GM19035 (cell line): ENCODE measurements at regions not wholly inside any gene's neighbourhood (a gene's known extent, or its start where the extent isn't known, plus 50 kb on each side); places are given as distances from the start of the nearest gene placed in this dataset.

Experiments
- ATAC-seq: cut with Tn5 transposase; IDR thresholded peaks from one replicate; pipeline ENCODE4 v1.9.1; 2021; ENCODE audit not compliant: unreplicated experiment

- no peak for ATAC-seq
These were observed 2275.1 kb downstream of the PCDH7 start for GRCh38 chr4:32994981-32995881.

GRCh38 chr4:33013282-33013681, 2293.1 kb downstream of the PCDH7 start:
- ATAC-seq = no peak

DNA sequence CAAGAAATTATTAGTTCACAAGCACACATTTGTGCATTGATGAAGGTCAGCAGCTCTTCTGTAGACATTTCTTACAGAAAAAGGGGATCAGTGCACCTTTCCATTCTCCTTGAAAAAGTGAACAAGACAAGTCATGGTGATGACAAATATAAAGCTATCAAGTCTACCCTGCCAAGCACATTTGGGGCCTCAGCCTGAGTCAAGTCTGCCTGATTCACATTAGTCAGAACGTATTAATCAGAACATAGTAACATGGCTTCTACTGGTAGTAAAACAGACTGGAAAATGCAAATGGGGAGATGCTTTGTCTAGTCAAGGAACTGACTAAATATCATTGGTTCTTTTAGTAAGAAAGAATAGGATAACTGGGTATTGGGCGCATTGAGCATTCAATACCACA, 2305.1 kb downstream of the PCDH7 start:
- ATAC-seq = no peak

GRCh38 chr4:33029976-33030375, 2309.8 kb downstream of the PCDH7 start:
- no peak for ATAC-seq

GRCh38 chr4:33031328-33031727, 2311.2 kb downstream of the PCDH7 start:
- ATAC-seq = no peak

- no peak for ATAC-seq
These were observed 2317.3 kb downstream of the PCDH7 start for GRCh38 chr4:33037464-33037863.

- no peak for ATAC-seq
These were observed 2325.2 kb downstream of the PCDH7 start for GRCh38 chr4:33045334-33045733.

GRCh38 chr4:33052241-33052640, 2332.1 kb downstream of the PCDH7 start:
- no peak for ATAC-seq

- ATAC-seq = no peak
These were observed 2334.0 kb downstream of the PCDH7 start for GRCh38 chr4:33054161-33054560.

DNA sequence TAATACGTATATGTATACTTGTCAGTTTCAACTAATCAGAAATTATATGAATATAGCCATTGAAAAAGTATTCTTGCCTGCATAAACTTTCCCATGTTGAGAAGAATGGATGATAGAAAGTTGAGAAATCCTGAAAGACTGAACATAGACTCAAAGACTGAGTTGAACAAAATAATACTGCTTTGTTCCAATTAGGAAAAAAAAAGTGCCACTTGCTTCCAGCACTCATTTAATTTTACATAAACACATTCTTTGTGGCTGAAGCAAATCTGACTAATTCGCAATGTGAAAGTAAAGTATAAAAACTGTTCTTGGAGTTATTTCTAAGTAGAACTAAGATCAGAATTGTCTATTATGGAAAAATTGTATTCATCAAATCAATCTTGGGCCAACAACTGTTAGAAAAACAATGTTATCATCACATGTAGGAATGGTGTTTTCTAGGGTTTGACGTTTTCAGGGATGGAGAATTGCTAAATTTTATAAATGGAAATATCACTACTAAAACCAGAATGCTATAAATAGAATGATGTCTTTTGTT, 2334.6 kb downstream of the PCDH7 start:
- no peak for ATAC-seq

DNA sequence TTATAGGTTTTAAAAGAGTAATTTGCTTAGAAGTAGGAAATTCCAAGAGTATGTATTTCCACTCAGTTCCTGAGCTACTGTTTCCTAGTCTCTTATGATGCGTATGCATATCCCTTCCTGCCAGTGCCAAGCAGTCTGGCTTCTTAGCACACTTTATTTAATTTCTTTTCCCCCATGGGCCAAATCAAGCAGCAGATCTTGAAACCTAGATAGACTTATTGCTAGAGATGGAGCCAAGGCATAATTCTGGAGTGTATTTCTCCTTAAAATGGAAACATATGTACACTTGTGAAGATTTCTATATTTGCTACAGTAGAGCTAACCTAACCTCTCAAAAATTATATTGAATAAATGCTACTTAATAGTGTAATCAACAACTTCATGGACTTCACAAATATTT, 2337.6 kb downstream of the PCDH7 start:
- ATAC-seq = no peak

GRCh38 chr4:33058998-33059397, 2338.8 kb downstream of the PCDH7 start:
- no peak for ATAC-seq

- ATAC-seq = peak; percentile 90
These were observed 2340.7 kb downstream of the PCDH7 start for GRCh38 chr4:33060674-33061542.

DNA sequence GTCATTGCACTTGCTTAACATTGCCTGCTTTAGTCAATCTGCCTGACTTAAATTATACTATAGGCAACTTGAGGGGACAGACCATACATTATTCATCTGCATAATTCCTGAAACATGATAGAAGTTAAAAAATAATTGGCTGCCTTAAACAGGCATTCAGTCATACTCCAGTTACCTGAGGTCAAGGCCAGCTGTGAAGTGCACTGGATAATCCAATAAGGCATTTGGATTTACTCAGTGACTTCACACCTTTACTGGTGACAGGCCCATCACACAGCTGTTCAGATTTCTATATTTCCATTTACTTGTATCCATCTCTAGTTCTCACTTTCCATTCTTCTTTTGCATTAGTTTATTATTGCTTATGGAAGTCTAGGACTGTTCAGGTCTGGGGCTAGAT, 2341.6 kb downstream of the PCDH7 start:
- ATAC-seq = no peak

DNA sequence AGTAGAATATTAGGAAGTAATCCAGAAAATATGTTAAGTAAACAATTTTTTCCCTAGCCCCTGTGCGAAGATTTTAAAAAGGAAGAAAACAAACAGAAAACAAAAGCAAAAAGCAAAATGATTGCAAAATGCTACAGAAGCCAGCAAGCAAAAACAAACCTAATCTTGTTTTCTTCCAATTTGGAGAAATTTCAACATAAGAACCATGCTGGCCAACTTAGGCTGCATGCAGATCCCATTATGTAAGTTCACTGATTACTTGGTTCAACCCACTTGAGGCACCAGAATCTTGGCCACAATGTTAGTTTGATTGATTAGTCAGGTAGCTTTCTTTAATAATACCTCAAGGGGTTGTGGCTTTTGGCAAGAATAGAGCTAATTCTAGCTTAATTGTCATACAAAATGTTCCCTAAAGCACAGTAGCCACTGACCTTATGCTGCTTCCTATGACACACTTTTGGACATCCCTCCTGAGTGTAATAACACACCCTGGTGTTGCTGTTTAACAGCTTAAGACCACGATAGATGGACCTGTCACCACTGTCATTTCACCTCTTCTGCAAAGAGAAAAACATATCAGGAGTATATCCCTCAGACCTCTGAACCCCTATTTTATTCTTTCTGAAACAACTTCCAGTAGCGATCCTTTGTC, 2342.1 kb downstream of the PCDH7 start:
- ATAC-seq = no peak

- ATAC-seq = no peak
These were observed 2343.1 kb downstream of the PCDH7 start for GRCh38 chr4:33063241-33063640.

DNA sequence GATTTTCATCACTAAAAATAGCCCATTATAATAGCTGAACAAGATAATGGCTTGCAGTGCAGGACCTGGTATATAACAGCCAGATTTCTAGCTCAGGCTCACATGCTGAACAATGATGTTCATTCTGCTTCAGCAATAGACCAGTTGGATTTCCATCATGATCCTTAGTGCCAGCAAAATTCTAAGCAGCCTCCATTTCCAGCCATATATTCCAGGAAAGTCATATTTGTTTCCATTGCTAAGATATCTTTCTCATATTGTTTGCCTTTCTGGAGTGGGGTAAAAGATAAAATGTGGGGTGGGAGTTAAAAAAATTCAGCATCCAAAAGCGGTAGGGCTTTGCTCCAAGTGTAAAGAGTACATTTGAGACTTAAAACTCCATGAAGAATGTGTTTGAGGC, 2344.1 kb downstream of the PCDH7 start:
- ATAC-seq = no peak

DNA sequence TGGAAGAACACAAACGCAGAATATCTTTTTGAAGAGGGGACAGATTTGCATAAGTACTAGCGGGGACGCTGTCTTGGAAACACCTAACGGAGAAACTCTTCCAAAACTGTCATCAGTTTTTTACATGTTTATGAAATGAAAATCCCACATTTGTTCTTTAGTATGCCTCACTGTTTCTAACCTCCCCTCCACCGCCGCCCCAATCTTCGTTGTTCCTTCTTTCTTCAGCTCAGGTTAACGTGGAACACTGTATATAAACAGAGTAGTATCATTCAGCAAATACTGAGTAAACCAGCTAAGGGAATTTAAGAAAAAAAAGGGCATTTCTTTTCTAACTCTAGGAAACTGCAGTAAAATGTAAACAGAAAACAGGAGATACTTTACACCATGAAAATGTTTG, 2345.6 kb downstream of the PCDH7 start:
- no peak for ATAC-seq

GRCh38 chr4:33067221-33067620, 2347.1 kb downstream of the PCDH7 start:
- no peak for ATAC-seq

- no peak for ATAC-seq
These were observed 2348.4 kb downstream of the PCDH7 start for GRCh38 chr4:33068539-33068938.

GRCh38 chr4:33071535-33071934, 2351.4 kb downstream of the PCDH7 start:
- ATAC-seq = no peak
